HFFc6 (cell line): ENCODE measurements at regions not wholly inside any gene's neighbourhood (a gene's known extent, or its start where the extent isn't known, plus 50 kb on each side); places are given as distances from the start of the nearest gene placed in this dataset.

Experiments
- DNase-seq: peaks from one replicate; pipeline ENCODE4 v3.0.0-alpha.2; 2018
- H3K27ac Mint-ChIP-seq: 2 replicates; pipeline ENCODE4 v1.8.0; 2020; ENCODE audit warnings: mild to moderate bottlenecking, mixed read lengths
- H3K27me3 Mint-ChIP-seq: 2 replicates; pipeline ENCODE4 v1.8.0; 2021; ENCODE audit warnings: mild to moderate bottlenecking, moderate library complexity, mixed read lengths; ENCODE audit not compliant: insufficient read depth
- H3K36me3 Mint-ChIP-seq: 2 replicates; pipeline ENCODE4 v1.8.0; 2021; ENCODE audit warnings: low read depth, mixed read lengths
- H3K4me1 Mint-ChIP-seq: 2 replicates; pipeline ENCODE4 v1.8.0; 2020; ENCODE audit warnings: low read depth, mixed read lengths
- H3K4me3 Mint-ChIP-seq: 2 replicates; pipeline ENCODE4 v1.8.0; 2020; ENCODE audit warnings: mild to moderate bottlenecking, moderate library complexity, mixed read lengths
- H3K9me3 Mint-ChIP-seq: 2 replicates; pipeline ENCODE4 v1.8.0; 2020; ENCODE audit warnings: mild to moderate bottlenecking, mixed read lengths
- TF ChIP-seq, protein P1 (sequence below): fragments of 200-600 bp; sonication (generic); IDR thresholded peaks from 2 replicates; pipeline ENCODE4 v1.5.0; 2021; ENCODE audit warnings: antibody characterized with exemption, mild to moderate bottlenecking

GRCh38 chr17:43329183-43329582, 69.6 kb upstream of the ARL4D start:
- no peak for DNase-seq
- Mint-ChIP-seq H3K4me1 (peaks cover 52% of the 10 kb centered on the region), H3K9me3 (no peaks in the 10 kb centered on the region), H3K27ac (no peak overlapping the region), H3K4me3 (no peak overlapping the region), H3K36me3 (no peaks in the 10 kb centered on the region), H3K27me3 (no peaks in the 10 kb centered on the region; the same call in 1 of the 2 replicates)
- TF ChIP-seq, protein P1, sequence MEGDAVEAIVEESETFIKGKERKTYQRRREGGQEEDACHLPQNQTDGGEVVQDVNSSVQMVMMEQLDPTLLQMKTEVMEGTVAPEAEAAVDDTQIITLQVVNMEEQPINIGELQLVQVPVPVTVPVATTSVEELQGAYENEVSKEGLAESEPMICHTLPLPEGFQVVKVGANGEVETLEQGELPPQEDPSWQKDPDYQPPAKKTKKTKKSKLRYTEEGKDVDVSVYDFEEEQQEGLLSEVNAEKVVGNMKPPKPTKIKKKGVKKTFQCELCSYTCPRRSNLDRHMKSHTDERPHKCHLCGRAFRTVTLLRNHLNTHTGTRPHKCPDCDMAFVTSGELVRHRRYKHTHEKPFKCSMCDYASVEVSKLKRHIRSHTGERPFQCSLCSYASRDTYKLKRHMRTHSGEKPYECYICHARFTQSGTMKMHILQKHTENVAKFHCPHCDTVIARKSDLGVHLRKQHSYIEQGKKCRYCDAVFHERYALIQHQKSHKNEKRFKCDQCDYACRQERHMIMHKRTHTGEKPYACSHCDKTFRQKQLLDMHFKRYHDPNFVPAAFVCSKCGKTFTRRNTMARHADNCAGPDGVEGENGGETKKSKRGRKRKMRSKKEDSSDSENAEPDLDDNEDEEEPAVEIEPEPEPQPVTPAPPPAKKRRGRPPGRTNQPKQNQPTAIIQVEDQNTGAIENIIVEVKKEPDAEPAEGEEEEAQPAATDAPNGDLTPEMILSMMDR, result no peak

DNA sequence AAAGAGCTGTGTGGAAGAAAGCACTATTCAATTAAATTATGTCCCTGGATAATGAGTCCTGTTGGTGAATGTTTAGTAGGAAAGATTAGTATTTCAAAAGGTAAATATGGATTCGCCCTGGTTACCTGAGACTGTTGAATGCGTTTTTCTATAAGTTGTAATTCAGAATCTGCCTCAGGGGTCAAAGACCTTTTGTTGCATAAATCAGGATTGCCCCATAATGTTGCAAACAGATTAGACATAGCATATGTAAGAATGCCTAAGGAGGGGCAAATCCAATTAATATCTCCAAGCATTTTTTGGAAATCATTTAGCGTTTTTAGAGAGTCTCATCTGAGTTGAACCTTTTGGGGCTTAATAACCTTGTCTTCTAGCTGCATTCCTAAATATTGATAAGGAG, 70.1 kb upstream of the ARL4D start:
- no peak for DNase-seq
- Mint-ChIP-seq H3K27me3 (no peaks in the 10 kb centered on the region; the same call in 1 of the 2 replicates), H3K4me1 (peaks cover 47% of the 10 kb centered on the region), H3K36me3 (no peaks in the 10 kb centered on the region), H3K27ac (no peak overlapping the region), H3K4me3 (no peak overlapping the region), H3K9me3 (no peaks in the 10 kb centered on the region)
- TF ChIP-seq, protein P1, result no peak

GRCh38 chr17:43327834-43328420, 70.9 kb upstream of the ARL4D start:
- H3K36me3 Mint-ChIP-seq, result no peaks in the 10 kb centered on the region
- no peaks in the 10 kb centered on the region for H3K9me3 Mint-ChIP-seq
- no peaks in the 10 kb centered on the region; the same call in 1 of the 2 replicates for H3K27me3 Mint-ChIP-seq
- H3K4me1 Mint-ChIP-seq, result peaks cover 40% of the 10 kb centered on the region
- peak; percentile 11 for DNase-seq
- peak overlapping the region; percentile 64 for H3K4me3 Mint-ChIP-seq
- peak overlapping the region; percentile 53 for H3K27ac Mint-ChIP-seq
- TF ChIP-seq, protein P1, result no peak

DNA sequence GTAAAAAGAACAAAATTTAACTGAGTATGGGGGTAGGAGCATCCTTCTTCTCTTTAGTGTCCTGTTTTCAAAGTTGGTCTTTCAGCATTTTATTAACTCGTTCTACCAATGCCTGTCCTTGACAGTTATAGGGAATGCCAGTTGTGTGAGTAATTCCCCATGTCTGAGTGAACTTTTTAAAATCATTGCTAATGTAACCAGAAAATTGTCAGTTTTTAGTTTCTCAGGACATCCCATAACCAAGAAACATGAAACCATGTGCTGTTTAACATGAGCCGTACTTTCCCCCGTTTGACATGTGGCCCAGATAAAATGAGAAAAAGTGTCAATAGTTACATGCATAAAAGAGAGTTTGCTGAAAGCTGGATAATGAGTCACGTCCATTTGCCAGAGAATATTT, 71.4 kb upstream of the ARL4D start:
- H3K4me1 Mint-ChIP-seq, result peaks cover 35% of the 10 kb centered on the region
- DNase-seq, result peak; percentile 36
- no peaks in the 10 kb centered on the region for H3K36me3 Mint-ChIP-seq
- TF ChIP-seq, protein P1, result no peak
- H3K4me3 Mint-ChIP-seq, result peak overlapping the region; percentile 64
- peak overlapping the region; percentile 53 for H3K27ac Mint-ChIP-seq
- H3K9me3 Mint-ChIP-seq, result no peaks in the 10 kb centered on the region
- H3K27me3 Mint-ChIP-seq, result no peaks in the 10 kb centered on the region; the same call in 1 of the 2 replicates

- H3K27ac Mint-ChIP-seq, result peak overlapping the region; percentile 53
- H3K4me1 Mint-ChIP-seq, result peaks cover 28% of the 10 kb centered on the region
- TF ChIP-seq, protein P1, result no peak
- H3K36me3 Mint-ChIP-seq, result no peaks in the 10 kb centered on the region
- H3K4me3 Mint-ChIP-seq, result peak overlapping the region; percentile 64
- DNase-seq, result no peak
- peaks cover 1% of the 10 kb centered on the region for H3K27me3 Mint-ChIP-seq
- no peaks in the 10 kb centered on the region; the same call in 1 of the 2 replicates for H3K9me3 Mint-ChIP-seq
Measured at GRCh38 chr17:43326490-43327275, 72.1 kb upstream of the ARL4D start.
